Activated gamma-delta T cell treated with anti-CD3 and anti-CD28 coated beads, Interleukin-2, amount 50 U/mL, for 16 hours (primary cell): ENCODE measurements at regions not wholly inside any gene's neighbourhood (a gene's known extent, or its start where the extent isn't known, plus 50 kb on each side); places are given as distances from the start of the nearest gene placed in this dataset.
"Not testable (repeated sequence)": the region's sequence is repeated elsewhere in the genome, so short reads cannot be mapped to it uniquely, and the experiment has no call there.

Source experiments
- DNase-seq: peaks from one replicate; pipeline ENCODE4 v3.0.0-alpha.2; 2020; ENCODE audit warnings: low read depth

GRCh38 chr16:32116080-32116479, 137.0 kb upstream of the TP53TG3D start:
- no peak for DNase-seq

GRCh38 chr16:32116533-32116932, 136.6 kb upstream of the TP53TG3D start:
- DNase-seq = not testable (repeated sequence)

DNA sequence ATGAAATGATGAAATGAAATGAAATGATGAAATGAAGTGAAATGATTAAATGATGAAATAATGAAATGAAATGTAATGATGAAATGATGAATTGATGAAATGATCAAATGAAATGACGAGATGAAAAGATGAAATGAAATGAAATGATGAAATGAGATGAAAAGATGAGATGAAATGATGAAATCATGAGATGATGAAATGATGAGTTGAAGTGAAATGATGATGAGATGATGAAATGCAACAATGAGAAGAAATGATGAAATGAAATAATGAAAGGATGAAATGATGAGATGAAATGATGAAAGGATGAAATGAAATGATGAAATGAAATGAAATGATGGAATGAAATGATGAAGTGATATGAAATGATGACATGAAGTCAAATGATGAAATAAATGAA, 132.7 kb upstream of the TP53TG3D start:
- DNase-seq = not testable (repeated sequence)

DNA sequence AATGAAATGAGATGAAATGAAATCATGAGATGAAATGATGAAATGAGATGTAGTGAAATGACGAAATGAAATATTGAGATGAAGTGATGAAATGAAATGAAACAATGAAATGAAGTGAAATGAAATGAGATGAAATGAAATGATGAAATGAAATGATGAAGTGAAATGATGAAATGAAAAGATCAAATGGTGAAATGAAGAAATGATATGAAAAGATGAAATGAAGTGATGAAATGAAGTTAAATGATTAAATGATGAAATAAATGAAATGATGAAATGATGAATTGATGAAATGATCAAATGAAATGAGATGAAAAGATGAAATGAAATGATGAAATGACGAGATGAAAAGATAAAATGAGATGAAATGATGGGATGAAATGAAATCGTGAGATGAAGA, 132.3 kb upstream of the TP53TG3D start:
- DNase-seq = not testable (repeated sequence)

GRCh38 chr16:32121273-32121900, 131.7 kb upstream of the TP53TG3D start:
- not testable (repeated sequence) for DNase-seq

DNA sequence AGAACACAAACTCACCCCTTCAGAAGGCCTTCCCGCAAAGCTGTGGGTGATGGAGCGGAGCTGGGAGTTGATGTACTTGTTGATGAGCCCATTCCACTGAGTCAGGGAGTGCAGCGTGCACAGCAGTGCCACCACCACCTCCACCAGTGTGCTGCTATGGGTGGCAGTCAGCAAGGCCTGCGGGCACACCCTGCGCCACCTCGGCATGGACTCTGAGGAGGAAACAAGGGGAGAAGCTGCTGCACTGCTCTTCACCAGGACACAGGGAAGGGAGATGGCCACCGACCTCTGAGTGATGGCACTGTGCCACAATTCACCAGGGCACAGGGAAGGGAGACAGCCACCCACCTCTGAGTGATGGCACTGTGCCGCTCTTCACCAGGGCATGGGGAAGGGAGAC, 100.7 kb upstream of the TP53TG3D start:
- DNase-seq = not testable (repeated sequence)

- DNase-seq = not testable (repeated sequence)
Measured at GRCh38 chr16:32187918-32188669, 65.0 kb upstream of the TP53TG3D start.

DNA sequence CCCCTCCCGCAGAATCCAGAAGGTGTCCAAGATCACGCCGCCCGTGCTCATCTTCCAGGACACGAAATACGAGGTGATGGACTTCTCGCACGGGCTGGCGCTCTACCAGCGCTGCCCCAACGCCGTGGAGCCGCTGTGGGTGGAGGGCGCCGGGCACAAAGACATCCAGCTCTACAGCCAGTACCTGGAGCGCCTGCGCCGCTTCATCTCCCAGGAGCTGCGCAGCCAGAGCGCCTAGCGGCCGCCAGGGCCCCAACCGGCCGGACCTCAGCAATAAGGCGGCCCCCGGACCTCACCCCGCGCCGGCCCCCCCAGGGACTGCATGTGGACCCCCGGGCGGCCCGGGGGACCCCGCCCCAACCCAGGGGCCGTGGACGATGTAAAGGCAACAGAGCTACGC, 50.5 kb upstream of the TP53TG3D start:
- DNase-seq = not testable (repeated sequence)
